Keratinocyte (primary cell): ENCODE measurements at regions not wholly inside any gene's neighbourhood (a gene's known extent, or its start where the extent isn't known, plus 50 kb on each side); places are given as distances from the start of the nearest gene placed in this dataset.

Experiments used
- EZH2 ChIP-seq: IDR thresholded peaks from one replicate; pipeline ENCODE4 v1.6.1; 2012; ENCODE audit warnings: inconsistent platforms, mild to moderate bottlenecking, low read length, moderate library complexity
- TF ChIP-seq, protein P1 (sequence below), 3 experiments: IDR thresholded peaks in 1 of 3; conservative IDR thresholded peaks in 1 of 3; optimal IDR thresholded peaks in 1 of 3; 2 replicates in 2 of 3; 3 replicates in 1 of 3; pipeline versions ENCODE3 to v1.5.1; 2011; ENCODE audit warnings: low read length in 3 of 3, mild to moderate bottlenecking in 3 of 3, moderate library complexity in 2 of 3, control low read depth in 1 of 3, inconsistent platforms in 1 of 3; ENCODE audit not compliant: insufficient read depth in 2 of 3; ENCODE audit errors: extremely low read depth in 1 of 3

DNA sequence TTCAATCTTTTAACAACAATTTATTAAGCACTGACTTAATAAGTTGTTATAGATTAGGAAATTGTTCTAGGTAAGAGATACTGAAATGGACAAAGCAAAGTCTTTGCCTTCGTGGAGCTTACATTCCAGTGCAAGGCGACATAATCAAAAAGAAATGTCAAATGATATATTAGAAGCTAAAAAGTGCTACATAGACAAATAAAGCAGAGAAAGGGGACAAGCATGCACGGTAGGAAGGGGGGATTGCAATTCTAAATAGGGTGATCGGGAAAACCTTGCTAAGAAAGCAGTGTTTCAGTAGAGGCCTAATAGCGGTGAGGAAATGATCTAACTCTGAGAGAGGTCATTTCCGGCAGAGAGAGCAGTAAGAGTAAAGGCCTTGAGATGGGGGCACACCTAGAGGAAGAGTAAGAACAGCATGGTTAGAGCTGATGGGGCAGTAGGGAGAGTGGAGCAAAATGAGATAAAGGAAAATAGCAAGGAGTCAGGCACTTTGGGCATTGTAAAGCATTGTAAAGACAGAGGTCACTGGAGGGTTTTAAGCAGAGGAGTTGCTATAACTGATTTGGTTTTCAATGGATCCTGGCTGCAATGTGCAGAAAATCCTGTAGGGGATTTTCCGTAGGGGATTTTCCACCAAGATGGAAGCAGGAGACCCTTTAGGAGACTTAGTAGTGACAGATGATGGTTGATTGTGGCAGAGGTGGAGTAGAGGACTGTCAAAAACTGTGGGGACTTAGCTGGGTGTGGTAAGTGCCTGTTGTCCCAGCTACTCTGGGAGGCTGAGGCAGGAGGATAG, 71.7 kb upstream of the CFAP20DC start:
- TF ChIP-seq, protein P1, sequence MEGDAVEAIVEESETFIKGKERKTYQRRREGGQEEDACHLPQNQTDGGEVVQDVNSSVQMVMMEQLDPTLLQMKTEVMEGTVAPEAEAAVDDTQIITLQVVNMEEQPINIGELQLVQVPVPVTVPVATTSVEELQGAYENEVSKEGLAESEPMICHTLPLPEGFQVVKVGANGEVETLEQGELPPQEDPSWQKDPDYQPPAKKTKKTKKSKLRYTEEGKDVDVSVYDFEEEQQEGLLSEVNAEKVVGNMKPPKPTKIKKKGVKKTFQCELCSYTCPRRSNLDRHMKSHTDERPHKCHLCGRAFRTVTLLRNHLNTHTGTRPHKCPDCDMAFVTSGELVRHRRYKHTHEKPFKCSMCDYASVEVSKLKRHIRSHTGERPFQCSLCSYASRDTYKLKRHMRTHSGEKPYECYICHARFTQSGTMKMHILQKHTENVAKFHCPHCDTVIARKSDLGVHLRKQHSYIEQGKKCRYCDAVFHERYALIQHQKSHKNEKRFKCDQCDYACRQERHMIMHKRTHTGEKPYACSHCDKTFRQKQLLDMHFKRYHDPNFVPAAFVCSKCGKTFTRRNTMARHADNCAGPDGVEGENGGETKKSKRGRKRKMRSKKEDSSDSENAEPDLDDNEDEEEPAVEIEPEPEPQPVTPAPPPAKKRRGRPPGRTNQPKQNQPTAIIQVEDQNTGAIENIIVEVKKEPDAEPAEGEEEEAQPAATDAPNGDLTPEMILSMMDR (optimal IDR thresholded peaks at IDR 0.05 in 1 of 3, IDR thresholded peaks at IDR 0.05 in 1 of 3, conservative IDR thresholded peaks at IDR 0.05 in 1 of 3; ENCODE audit: extremely low read depth in 1 of 3, insufficient read depth in 2 of 3, low read length in 3 of 3): no peak
- TF ChIP-seq EZH2: no peak
